ENCODE measurements at regions not wholly inside any gene's neighbourhood (a gene's known extent, or its start where the extent isn't known, plus 50 kb on each side); places are given as distances from the start of the nearest gene placed in this dataset.

- no peaks in the 10 kb centered on the region for H3K9me2 ChIP-seq (ENCODE audit: insufficient read depth, low read length)
- H2AFZ ChIP-seq (ENCODE audit: low read depth, low read length), result no peak overlapping the region
- H3K9me3 ChIP-seq (ENCODE audit: low read length), result no peaks in the 10 kb centered on the region
- H3K4me3 ChIP-seq (ENCODE audit: low read length), result no peak overlapping the region
- no peaks in the 10 kb centered on the region for H4K20me1 ChIP-seq (ENCODE audit: insufficient read depth)
- no peak overlapping the region for H3K9ac ChIP-seq (ENCODE audit: low read length)
- no peak overlapping the region for H3K4me2 ChIP-seq (ENCODE audit: low read length)
- no peaks in the 10 kb centered on the region for H3F3A ChIP-seq (ENCODE audit: insufficient read depth, low read length, poor library complexity, severe bottlenecking)
- H3K79me2 ChIP-seq (replicated peaks; ENCODE audit: insufficient read depth, low read length), result no peaks in the 10 kb centered on the region
- TF ChIP-seq EP300 (conservative IDR thresholded peaks at IDR 0.05; ENCODE audit: poor library complexity, severe bottlenecking), result no peak
- TF ChIP-seq RAD21 (conservative IDR thresholded peaks at IDR 0.05), result no peak
- TF ChIP-seq POLR2AphosphoS5 (IDR thresholded peaks at IDR 0.05), result no peak
- no peak for TF ChIP-seq EZH2 (IDR thresholded peaks at IDR 0.05; ENCODE audit: borderline replicate concordance, insufficient read depth, low read length, poor library complexity, severe bottlenecking)
- no peak for TF ChIP-seq CTCF (IDR thresholded peaks at IDR 0.05; ENCODE audit: poor library complexity, severe bottlenecking)
- TF ChIP-seq MXI1 (conservative IDR thresholded peaks at IDR 0.05; ENCODE audit: poor library complexity, severe bottlenecking), result no peak
- TF ChIP-seq TAF1 (IDR thresholded peaks at IDR 0.05; ENCODE audit: low read depth), result no peak
- no peak for TF ChIP-seq SMC3 (conservative IDR thresholded peaks at IDR 0.05; ENCODE audit: poor library complexity)
- TF ChIP-seq REST (IDR thresholded peaks at IDR 0.05; ENCODE audit: borderline replicate concordance), result no peak
- H3K27me3 ChIP-seq (ENCODE audit: insufficient read depth, low read depth, low read length), result no peaks in the 10 kb centered on the region
- no peaks in the 10 kb centered on the region for H3K36me3 ChIP-seq (ENCODE audit: insufficient read depth, low read length)
- no peak overlapping the region for H3K27ac ChIP-seq (ENCODE audit: low read length)
Observed at GRCh38 chr16:79452671-79453070, 147.9 kb downstream of the MAF start.

GRCh38 chr16:79451196-79451816 lies 149.2 kb downstream of the MAF start:
- Histone ChIP-seq H2AFZ (ENCODE audit: low read depth, low read length) (no peak overlapping the region), H3K9me2 (ENCODE audit: insufficient read depth, low read length) (no peaks in the 10 kb centered on the region), H3K9me3 (ENCODE audit: low read length) (no peaks in the 10 kb centered on the region), H3K4me2 (ENCODE audit: low read length) (no peak overlapping the region), H3F3A (ENCODE audit: insufficient read depth, low read length, poor library complexity, severe bottlenecking) (no peaks in the 10 kb centered on the region), H3K27me3 (ENCODE audit: insufficient read depth, low read depth, low read length) (no peaks in the 10 kb centered on the region), H4K20me1 (ENCODE audit: insufficient read depth) (no peaks in the 10 kb centered on the region), H3K36me3 (ENCODE audit: insufficient read depth, low read length) (no peaks in the 10 kb centered on the region), H3K4me3 (ENCODE audit: low read length) (no peak overlapping the region), H3K27ac (ENCODE audit: low read length) (no peak overlapping the region), H3K79me2 (replicated peaks; ENCODE audit: insufficient read depth, low read length) (no peaks in the 10 kb centered on the region), H3K9ac (ENCODE audit: low read length) (no peak overlapping the region)
- TF ChIP-seq REST (IDR thresholded peaks at IDR 0.05; ENCODE audit: borderline replicate concordance), result no peak
- TF ChIP-seq POLR2AphosphoS5 (IDR thresholded peaks at IDR 0.05), result no peak
- TF ChIP-seq SMC3 (conservative IDR thresholded peaks at IDR 0.05; ENCODE audit: poor library complexity), result no peak
- TF ChIP-seq EP300 (conservative IDR thresholded peaks at IDR 0.05; ENCODE audit: poor library complexity, severe bottlenecking), result no peak
- TF ChIP-seq CTCF (IDR thresholded peaks at IDR 0.05; ENCODE audit: poor library complexity, severe bottlenecking), result no peak
- no peak for TF ChIP-seq TAF1 (IDR thresholded peaks at IDR 0.05; ENCODE audit: low read depth)
- no peak for TF ChIP-seq MXI1 (conservative IDR thresholded peaks at IDR 0.05; ENCODE audit: poor library complexity, severe bottlenecking)
- TF ChIP-seq RAD21 (conservative IDR thresholded peaks at IDR 0.05), result no peak
- TF ChIP-seq EZH2 (IDR thresholded peaks at IDR 0.05; ENCODE audit: borderline replicate concordance, insufficient read depth, low read length, poor library complexity, severe bottlenecking), result no peak

All from neural cell (in vitro differentiated cells).